Fibroblast of lung (primary cell): ENCODE measurements at regions not wholly inside any gene's neighbourhood (a gene's known extent, or its start where the extent isn't known, plus 50 kb on each side); places are given as distances from the start of the nearest gene placed in this dataset.

Source experiments
- EZH2 ChIP-seq: IDR thresholded peaks from 2 replicates; pipeline ENCODE4 v1.5.1; 2012; ENCODE audit warnings: low read length, control low read depth, mild to moderate bottlenecking; ENCODE audit errors: missing control alignments
- TF ChIP-seq, protein P1 (sequence below), 2 donors: IDR thresholded peaks in 1 of 2; conservative IDR thresholded peaks in 1 of 2; 1 replicate in 1 of 2; 2 replicates in 1 of 2; pipeline ENCODE4 v1.5.1; 2011 to 2012; ENCODE audit warnings: low read length in 2 of 2, control low read depth in 1 of 2, inconsistent platforms in 1 of 2, low read depth in 1 of 2, mild to moderate bottlenecking in 1 of 2

- TF ChIP-seq, protein P1, sequence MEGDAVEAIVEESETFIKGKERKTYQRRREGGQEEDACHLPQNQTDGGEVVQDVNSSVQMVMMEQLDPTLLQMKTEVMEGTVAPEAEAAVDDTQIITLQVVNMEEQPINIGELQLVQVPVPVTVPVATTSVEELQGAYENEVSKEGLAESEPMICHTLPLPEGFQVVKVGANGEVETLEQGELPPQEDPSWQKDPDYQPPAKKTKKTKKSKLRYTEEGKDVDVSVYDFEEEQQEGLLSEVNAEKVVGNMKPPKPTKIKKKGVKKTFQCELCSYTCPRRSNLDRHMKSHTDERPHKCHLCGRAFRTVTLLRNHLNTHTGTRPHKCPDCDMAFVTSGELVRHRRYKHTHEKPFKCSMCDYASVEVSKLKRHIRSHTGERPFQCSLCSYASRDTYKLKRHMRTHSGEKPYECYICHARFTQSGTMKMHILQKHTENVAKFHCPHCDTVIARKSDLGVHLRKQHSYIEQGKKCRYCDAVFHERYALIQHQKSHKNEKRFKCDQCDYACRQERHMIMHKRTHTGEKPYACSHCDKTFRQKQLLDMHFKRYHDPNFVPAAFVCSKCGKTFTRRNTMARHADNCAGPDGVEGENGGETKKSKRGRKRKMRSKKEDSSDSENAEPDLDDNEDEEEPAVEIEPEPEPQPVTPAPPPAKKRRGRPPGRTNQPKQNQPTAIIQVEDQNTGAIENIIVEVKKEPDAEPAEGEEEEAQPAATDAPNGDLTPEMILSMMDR (conservative IDR thresholded peaks at IDR 0.05 in 1 of 2, IDR thresholded peaks at IDR 0.05 in 1 of 2; ENCODE audit: low read depth in 1 of 2, low read length in 2 of 2): no peak
- TF ChIP-seq EZH2: no peak
Measured at GRCh38 chr13:108426893-108427292, 157.4 kb downstream of the TNFSF13B start.
